ENCODE measurements at regions not wholly inside any gene's neighbourhood (a gene's known extent, or its start where the extent isn't known, plus 50 kb on each side); places are given as distances from the start of the nearest gene placed in this dataset.

GRCh38 chr12:45674181-45674977 lies 55.1 kb upstream of the ARID2 start:
- FAIRE-seq = no peak

DNA sequence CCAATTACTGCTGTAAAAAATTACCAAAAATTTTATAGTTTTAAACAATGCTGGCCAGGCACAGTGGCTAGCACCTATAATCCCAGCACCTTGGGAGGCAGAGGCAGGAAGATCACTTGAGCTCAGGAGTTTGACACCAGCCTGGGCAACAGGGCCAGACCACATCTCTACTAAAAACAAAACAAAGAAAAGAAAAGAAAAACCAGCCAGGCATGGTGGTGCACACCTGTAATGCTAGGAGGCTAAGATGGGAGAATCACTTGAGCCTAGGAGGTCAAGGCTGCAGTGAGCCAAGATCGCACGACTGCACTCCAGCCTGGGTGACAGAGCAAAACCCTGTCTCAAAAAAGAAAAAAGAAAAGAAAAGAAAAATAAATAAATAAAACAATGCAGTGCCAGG lies 54.0 kb upstream of the ARID2 start:
- FAIRE-seq = no peak

Measured in A204.1 (cell line).